ENCODE measurements at regions not wholly inside any gene's neighbourhood (a gene's known extent, or its start where the extent isn't known, plus 50 kb on each side); places are given as distances from the start of the nearest gene placed in this dataset.
"Not testable (repeated sequence)": the region's sequence is repeated elsewhere in the genome, so short reads cannot be mapped to it uniquely, and the experiment has no call there.

DNA sequence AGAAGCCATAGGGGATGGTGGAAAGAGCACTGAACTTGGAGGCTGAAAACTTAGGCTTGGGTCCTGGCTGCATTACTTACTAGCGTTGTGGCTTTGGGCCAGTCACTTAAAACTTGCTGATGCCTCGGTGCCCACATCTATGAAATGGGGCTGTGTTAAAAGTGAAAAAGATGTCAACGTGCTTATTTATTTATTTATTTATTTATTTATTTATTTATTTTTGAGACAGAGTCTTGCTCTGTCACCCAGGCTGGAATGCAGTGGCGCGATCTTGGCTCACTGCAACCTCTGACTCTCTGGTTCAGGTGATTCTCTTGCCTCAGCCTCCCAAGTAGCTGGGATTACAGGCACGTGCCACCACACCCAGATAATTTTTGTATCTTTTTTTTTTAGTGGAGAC is 94.3 kb downstream of the MRM1 start:
- not testable (repeated sequence) for DNase-seq (ENCODE audit: low read depth)

- DNase-seq (ENCODE audit: low read depth): no peak
Measured at GRCh38 chr17:36696805-36697204, 95.4 kb downstream of the MRM1 start.

DNA sequence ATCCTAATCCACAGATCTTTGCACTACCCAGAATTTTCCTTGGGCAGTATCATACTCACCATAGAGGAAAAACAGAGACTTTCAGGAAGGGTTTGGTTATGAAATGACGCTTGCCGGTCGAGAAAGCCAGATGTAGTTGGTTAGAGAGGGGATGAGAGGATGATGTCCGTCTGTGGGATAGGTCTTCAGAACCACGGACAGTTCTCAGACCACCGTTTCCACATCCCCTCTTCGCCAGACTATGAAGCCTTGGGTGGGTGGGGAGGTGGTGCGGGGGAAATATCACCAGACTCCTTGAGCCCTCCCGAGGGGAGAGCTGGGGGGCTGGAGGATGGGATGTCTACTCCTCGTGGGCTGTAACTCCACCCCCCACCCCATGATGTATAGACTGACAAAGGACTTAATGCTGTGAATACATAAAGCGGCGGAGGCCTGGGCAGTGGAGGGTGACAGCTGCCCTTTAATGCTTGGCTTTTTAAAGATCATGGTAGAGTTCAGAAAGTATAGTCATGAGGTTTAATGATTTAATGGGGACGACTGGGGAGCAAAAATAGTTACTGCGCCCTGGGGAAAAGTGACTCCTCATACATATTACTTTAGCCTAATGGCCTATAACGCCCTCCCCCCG is 96.6 kb downstream of the MRM1 start:
- no peak for DNase-seq (ENCODE audit: low read depth)

GRCh38 chr17:36701429-36702099 is 100.2 kb downstream of the MRM1 start:
- no peak for DNase-seq (ENCODE audit: low read depth)

DNA sequence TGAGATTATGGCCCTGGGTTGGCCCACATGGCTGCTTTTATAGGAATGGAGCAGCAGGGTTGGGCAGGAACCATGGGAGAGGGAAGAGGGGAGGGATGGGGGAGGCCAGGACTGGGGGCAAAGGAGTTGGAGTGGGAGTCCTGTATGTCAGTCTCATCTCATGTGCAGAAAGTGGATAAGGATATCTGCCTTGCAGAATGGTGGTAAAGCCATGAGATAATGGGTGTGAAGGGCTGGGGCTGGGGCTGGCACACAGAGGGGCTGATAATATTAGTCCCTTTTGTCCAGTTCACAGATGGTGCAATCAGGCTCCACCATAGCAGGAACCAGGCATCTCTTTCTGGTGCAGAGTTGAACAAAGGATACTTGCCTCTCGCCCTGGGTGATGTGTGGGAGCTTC is 101.3 kb downstream of the MRM1 start:
- no peak for DNase-seq (ENCODE audit: low read depth)

DNA sequence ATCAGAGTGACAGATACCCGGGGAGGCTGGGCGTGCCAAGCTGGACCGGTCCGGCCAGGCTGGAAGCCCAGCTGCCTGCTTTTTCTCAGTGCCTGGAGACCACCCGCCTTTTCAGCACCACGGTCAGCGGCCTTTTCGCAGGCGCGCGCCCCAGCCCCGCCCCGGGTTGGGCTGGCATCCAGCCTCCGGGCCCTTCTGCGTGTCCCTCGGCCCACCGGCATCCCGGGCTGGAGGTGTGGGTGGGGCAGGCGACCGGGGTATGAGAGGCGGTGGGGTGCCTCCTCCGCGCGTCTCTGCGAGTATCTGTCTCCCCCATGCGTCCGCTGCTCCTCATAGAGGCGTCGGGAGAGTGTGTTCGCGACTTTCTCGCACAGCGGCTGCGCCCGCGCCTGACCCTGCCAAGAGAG is 102.5 kb downstream of the MRM1 start:
- peak; percentile 21 for DNase-seq (ENCODE audit: low read depth)

DNA sequence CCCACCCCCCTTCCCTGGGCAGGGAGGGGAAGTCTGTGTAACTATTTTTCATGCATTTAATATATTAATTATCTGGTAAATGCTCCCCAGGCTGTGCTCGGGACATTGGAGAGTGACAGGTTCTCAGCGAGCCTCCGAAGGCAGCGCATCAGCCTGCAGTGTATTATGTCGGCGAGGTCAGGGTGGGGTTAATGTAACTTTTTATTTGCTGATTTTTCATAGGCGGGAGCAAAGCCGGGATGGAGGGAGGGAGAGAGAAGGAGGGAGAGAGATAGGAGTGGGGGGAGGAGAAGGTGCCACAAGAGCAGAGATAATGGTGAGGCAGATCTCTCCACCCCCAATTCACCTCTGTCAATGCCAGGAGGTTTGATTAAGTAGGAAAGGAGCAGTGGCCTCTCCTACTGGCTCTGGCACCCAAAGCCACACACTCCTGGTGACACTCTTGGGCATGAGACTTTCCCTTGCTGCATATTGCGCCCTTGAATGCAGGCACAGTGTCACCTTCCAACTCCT is 104.0 kb downstream of the MRM1 start:
- no peak for DNase-seq (ENCODE audit: low read depth)

GRCh38 chr17:36705874-36706731 is 104.7 kb downstream of the MRM1 start:
- DNase-seq (ENCODE audit: low read depth): peak; percentile 19

GRCh38 chr17:36707904-36708303 is 106.5 kb downstream of the MRM1 start:
- no peak for DNase-seq (ENCODE audit: low read depth)

GRCh38 chr17:36714789-36715188 is 113.4 kb downstream of the MRM1 start:
- DNase-seq (ENCODE audit: low read depth): no peak

- no peak for DNase-seq (ENCODE audit: low read depth)
Measured at GRCh38 chr17:36715951-36716350, 114.6 kb downstream of the MRM1 start.

DNA sequence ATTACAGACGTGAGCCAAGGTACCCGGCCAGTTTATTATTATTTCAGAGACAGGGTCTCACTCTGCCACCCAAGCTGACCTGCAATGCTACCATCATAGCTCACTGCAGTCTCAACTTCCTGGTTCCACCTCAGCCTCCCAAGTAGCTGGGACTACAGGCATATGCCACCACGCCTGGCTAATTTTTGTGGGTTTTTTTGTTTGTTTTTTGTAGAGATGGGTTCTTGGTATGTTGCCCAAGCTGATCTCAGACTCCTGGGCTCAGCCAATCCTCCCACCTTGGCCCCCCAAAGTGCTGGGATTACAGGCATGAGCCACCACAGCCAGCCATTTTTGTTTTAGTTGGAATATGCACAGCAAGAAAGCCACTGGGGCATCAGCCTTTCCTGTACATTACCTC is 115.7 kb downstream of the MRM1 start:
- no peak for DNase-seq (ENCODE audit: low read depth)

DNA sequence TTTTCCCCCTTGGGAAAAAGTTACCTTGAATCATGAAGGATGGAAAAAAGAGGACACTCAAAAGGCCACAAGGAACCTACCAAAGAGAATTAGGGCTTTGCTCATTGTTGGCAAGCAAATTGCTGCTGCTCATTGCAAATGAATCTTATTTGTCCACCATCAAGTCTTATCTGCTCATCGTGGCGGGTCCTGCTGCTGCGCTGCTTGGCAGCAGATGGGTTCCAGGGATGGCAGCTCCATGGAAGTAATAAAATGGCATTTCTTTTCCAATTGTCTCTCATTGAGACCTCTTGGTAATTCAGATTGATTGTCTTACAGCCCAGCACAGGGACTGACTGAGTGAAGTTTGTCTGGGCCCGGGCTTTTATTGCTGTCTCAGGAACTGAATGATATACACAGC is 118.7 kb downstream of the MRM1 start:
- no peak for DNase-seq (ENCODE audit: low read depth)

DNA sequence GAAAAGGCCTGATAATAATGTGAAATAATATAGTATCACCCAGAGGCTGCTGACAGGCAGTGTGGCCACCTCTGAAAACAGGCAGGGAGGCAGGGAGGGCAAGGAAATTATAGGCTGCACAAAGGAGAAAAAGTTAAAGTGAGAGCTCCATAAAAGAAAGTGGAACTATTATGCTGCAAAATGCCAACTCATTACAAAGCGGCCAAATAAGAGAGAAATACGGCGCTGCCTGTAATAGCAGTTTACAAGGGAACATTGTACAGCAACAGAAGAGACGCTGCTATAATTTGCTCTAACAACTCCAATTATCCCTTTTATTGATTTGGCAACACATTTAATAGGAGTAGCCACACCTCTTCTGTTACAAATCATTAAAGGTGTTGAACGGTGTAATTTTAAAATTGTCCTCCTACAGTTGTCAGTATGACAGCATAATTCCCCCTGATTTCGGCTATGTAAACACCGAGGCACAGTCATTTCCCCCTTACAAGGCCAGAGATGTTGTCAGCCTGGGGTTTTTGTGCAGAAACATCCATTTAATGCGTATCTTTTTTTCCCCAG is 120.3 kb downstream of the MRM1 start:
- no peak for DNase-seq (ENCODE audit: low read depth)

DNA sequence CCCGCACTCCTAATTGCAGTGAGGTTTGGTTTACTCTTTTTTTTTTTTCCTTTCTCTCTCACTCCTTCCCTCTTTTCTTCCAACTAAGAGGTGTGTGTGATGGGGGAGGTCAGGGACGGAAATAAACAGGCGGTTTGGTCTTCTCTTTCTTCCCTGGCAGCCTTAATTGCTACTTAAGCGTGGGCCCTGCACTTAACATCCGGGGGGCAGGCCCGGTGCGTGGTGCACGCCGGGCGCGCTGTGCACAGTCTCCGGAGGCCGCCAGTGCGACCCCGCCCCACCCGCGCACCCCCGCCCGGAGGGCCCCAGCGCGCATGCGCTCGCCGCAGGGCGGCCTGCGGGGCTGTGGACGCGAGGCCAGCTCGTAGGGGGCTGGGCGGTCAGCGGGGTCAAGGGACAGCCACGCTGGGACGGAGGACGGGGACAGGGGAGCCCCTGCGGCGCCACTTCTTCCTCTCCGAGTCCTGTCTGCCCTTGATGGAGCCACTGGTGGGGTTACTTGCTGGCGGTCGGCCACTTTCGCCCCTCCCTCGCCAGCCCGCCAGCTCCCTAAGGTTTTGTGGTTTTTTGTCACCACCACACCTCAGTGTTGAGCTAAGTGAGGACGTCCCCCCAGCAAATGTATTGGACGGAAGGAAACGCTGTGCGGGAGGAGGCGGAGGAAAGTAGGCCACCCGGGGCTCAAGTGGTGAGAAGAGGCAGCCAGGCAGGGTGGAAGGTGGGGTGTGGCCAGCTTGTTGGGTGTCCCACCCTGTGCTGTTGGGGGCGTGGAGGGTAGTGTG is 120.9 kb downstream of the MRM1 start:
- peak; percentile 68 for DNase-seq (ENCODE audit: low read depth)

- DNase-seq (ENCODE audit: low read depth): no peak
Measured at GRCh38 chr17:36722903-36723263, 121.5 kb downstream of the MRM1 start.

DNA sequence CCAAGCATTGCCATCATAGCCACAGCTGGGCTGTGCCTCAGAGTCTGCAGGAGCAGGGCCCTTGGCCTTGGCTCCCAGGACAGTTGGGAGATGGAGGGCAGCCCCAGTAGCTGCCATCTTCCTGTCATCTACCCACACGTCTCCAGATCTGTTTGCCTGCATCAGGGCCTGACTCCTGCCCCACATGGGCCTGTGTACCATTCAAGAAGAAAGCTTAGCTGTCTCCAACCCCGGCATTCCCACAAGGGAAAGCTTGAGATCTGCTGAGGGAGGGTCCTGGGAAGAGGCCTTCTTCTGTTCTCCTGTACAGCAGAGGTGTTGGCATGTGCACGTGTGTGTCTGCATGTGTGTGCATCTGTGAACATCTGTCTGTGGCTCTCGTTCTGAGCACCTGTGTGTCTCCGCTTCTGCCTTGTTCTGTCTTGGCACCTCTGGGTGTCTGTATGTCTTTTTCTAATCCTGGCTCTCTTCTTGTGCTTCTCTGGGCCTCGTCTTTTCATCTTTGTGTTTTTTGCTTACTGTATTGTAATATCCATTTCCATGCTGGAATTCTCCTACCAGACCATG is 122.2 kb downstream of the MRM1 start:
- DNase-seq (ENCODE audit: low read depth): no peak

DNA sequence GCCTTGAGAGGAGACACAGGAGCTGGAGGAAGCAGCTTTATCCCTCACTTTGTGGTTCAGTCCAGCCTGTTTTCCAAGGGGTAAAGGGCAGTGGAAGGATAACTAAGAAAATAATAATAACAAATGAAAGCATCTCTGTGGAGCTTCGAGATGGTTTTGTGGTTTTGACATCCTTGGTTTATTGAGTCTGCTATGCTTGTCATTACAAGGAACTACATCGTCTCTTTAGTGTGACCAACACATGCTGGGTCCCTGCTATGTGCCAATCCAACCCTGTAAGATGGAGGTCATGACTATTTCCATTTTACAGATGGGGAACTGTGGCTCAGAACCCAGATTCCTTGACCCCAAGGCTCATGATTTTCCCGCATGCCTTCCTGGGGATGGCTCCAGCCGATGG is 124.8 kb downstream of the MRM1 start:
- DNase-seq (ENCODE audit: low read depth): no peak

DNA sequence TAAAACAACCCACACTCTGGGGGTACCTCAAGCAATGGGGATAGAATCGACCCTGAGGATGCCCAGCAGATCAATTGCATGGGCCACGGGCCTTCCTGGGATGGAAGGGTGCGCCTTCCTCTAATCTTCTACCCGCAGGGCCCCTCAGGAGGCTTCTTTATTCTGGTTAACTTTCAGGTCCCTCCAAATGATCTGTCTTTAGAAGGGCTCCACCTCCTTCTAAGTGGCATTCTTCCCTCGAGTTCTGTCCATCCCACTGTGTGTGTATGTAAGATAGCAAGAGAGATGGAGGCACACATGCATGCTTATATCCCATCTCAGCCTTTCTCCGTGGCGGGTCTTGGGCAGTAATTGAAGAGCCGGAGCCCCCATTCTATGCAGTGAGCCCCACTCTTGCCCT is 125.7 kb downstream of the MRM1 start:
- DNase-seq (ENCODE audit: low read depth): no peak

DNA sequence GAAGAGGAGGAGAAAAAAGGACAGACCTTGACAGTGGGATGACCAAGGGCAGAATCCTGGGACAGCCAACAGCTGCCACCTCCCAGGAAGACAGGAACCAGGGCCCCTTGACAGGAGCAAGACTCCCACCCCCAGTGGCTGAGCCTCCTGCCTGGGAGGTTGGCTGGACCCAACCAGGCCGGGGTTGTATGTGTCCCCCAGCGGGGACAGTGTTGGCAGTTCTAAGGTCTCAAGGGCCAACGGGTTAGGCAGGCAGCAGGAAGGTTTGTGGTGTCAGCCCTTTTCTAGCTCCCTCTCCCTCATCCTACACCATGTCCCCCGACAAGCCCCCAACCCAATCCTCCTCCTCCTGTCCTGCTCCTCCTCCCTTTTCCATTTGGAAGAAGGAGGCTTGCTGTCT is 126.2 kb downstream of the MRM1 start:
- no peak for DNase-seq (ENCODE audit: low read depth)

Measured in activated gamma-delta T cell treated with anti-CD3 and anti-CD28 coated beads, Interleukin-2, amount 50 U/mL, for 16 hours (primary cell).